ENCODE measurements at regions not wholly inside any gene's neighbourhood (a gene's known extent, or its start where the extent isn't known, plus 50 kb on each side); places are given as distances from the start of the nearest gene placed in this dataset.

GRCh38 chr2:60167089-60167488 is 386.4 kb downstream of the BCL11A start:
- DNase-seq (ENCODE audit: low read depth): no peak
- no peak for TF ChIP-seq CTCF (conservative IDR thresholded peaks at IDR 0.05; ENCODE audit: low read length)
- H3K4me3 ChIP-seq (ENCODE audit: low read length): no peak overlapping the region

DNA sequence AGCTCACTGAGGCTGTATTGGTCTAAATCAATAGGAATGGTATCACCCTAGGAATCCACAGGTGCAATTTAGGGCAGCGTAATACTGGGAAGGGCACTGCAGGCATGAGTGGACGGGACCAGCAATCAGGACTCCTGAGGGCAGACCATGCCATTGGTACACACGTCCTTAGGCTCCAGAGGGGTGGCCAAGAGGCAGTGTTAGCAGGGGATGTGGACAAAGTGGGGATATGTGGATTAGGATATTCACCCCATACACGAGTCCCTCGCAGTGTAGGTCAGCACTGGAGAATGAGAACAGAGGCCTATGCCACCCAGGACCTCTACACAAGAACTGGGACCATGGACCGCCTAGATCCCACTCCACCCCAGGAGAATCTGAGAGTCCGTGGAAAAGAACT is 389.8 kb downstream of the BCL11A start:
- no peak for TF ChIP-seq CTCF (conservative IDR thresholded peaks at IDR 0.05; ENCODE audit: low read length)
- no peak overlapping the region for H3K4me3 ChIP-seq (ENCODE audit: low read length)
- no peak for DNase-seq (ENCODE audit: low read depth)

- H3K4me3 ChIP-seq (ENCODE audit: low read length): no peak overlapping the region
- DNase-seq (ENCODE audit: low read depth): no peak
- TF ChIP-seq CTCF (conservative IDR thresholded peaks at IDR 0.05; ENCODE audit: low read length): no peak
Observed at GRCh38 chr2:60159519-60159918, 393.9 kb downstream of the BCL11A start.

DNA sequence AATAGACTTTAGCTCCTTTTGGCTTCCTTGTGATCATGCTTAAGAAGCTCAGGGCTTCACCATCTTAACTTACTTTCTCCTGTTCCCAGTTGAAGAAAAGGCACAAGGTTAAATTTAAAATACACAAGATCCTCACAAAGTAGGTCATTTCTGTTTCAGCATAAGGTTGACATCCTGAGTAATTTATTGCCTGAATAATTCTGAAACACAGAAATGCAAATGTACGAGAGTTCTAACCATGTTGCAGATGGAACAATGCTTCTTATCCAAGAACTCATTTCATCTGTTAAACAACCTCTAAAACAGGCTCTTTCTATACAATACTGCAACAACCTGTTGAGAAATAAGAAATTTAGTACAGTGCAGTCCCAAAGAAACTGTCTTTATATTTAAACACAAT is 395.2 kb downstream of the BCL11A start:
- no peak for DNase-seq (ENCODE audit: low read depth)
- TF ChIP-seq CTCF (conservative IDR thresholded peaks at IDR 0.05; ENCODE audit: low read length): no peak
- no peak overlapping the region for H3K4me3 ChIP-seq (ENCODE audit: low read length)

DNA sequence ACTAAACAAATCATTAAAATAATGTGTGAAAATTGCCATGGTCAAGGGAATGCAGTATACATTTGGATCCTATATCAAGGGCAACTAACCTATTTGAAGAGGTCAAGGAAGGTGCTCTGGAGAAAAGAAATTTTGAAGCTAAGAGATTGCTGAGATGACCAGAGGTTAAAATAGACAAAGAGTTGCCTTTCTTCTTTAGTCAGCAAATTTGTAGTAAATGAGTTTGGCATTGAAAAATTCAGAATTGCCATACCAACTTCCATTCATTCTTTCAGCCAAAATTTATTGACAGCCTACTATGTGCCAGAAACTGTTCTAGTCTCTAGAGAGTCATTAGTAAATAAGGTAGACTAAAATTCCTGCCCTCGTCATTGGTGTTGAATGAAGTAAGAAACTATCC is 396.2 kb downstream of the BCL11A start:
- H3K4me3 ChIP-seq (ENCODE audit: low read length): no peak overlapping the region
- TF ChIP-seq CTCF (conservative IDR thresholded peaks at IDR 0.05; ENCODE audit: low read length): no peak
- DNase-seq (ENCODE audit: low read depth): no peak

DNA sequence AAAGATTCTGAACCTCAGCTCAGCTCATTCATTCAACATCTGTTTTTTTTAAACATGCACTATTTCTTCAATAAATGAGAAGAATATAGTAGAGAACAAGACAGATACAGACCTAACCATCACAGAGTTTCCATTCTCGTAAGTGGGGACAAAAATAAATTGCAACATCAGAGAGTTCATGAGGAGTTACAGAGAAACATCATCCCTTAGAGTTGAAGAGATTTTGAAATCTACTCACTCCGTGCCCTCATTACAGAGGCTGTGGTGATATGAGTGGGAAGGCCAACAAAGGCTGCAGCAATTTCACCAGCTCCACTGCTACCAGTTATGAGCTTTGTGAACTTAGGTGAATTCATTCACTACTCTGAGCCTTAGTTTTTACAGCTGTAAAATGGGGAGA is 399.3 kb downstream of the BCL11A start:
- no peak for TF ChIP-seq CTCF (conservative IDR thresholded peaks at IDR 0.05; ENCODE audit: low read length)
- H3K4me3 ChIP-seq (ENCODE audit: low read length): no peak overlapping the region
- no peak for DNase-seq (ENCODE audit: low read depth)

- peak; percentile 2 for DNase-seq (ENCODE audit: low read depth)
- no peak overlapping the region for H3K4me3 ChIP-seq (ENCODE audit: low read length)
- TF ChIP-seq CTCF (conservative IDR thresholded peaks at IDR 0.05; ENCODE audit: low read length): peak; percentile 68
Observed at GRCh38 chr2:60152226-60152833, 401.1 kb downstream of the BCL11A start.
